ENCODE measurements at regions not wholly inside any gene's neighbourhood (a gene's known extent, or its start where the extent isn't known, plus 50 kb on each side); places are given as distances from the start of the nearest gene placed in this dataset.

GRCh38 chr4:19577097-19577496 lies 674.6 kb upstream of the SLIT2 start:
- no peak for TF ChIP-seq CTCF (IDR thresholded peaks at IDR 0.05; ENCODE audit: insufficient read depth, low read length, poor library complexity, severe bottlenecking)
- TF ChIP-seq EZH2phosphoT487 (conservative IDR thresholded peaks at IDR 0.05; ENCODE audit: low read length), result no peak

All from SU-DHL-6 (cell line).